Putamen (tissue), 1 donor: ENCODE measurements at regions not wholly inside any gene's neighbourhood (a gene's known extent, or its start where the extent isn't known, plus 50 kb on each side); places are given as distances from the start of the nearest gene placed in this dataset.
"Not testable (repeated sequence)": the region's sequence is repeated elsewhere in the genome, so short reads cannot be mapped to it uniquely, and the experiment has no call there.

Experiments used
- DNase-seq: peaks from one replicate; pipeline ENCODE4 v3.0.0-alpha.2; 2016; ENCODE audit warnings: low spot score

DNA sequence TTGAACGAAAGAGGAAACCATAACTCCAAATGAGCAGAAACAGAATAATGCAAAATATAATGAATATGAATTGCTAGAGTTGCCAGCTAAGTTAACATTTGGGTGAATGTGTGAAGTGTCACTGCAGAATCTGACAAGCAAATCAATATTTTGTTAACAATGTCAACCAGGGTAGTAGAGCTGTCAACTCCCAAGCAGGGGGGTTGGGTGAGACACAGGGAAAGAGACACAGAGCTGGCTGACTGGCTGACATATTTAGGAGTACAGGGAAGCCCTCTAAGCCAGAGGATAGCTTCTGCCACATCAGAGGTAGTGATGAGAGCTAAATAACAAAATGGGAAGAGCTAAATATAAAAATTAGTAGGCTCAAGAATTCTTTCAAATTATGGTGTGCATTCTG, 393.1 kb upstream of the KCND2 start:
- no peak for DNase-seq

DNA sequence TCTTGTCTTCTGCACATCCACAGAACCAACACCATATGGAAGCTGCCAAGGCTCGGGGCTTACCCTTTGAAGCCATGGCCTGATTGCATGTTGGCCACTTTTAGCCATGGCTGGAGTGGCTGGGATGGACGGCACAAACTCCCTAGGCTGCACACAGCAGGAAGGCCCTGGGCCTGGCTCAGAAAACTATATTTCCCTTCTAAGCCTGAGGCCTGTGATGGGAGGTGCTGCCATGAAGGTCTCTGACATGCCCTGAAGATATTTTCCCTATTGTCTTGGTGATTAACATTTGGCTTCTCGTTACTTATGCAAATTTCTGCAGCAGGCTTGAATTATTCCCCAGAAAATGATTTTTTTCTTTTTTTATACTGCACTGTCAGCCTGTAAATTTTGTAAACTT, 387.0 kb upstream of the KCND2 start:
- DNase-seq, result no peak

DNA sequence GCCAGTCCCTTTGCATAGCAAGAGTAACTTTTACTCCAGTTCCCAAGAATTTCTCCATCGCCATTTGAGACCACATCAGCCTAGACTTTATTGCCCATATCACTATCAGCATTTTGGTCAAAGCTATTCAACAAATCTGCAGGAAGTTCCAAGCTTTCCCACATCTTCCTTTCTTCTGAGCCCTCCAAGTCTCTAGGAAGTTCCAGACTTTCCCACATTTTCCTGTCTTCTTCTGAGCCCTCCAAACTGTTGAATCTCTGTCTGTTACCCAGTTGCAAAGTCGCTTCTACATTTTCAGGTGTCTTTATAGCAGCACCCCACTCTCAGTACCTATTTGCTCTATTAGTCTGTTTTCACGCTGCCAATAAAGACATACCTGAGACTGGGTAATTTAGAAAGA, 386.4 kb upstream of the KCND2 start:
- DNase-seq, result not testable (repeated sequence)

DNA sequence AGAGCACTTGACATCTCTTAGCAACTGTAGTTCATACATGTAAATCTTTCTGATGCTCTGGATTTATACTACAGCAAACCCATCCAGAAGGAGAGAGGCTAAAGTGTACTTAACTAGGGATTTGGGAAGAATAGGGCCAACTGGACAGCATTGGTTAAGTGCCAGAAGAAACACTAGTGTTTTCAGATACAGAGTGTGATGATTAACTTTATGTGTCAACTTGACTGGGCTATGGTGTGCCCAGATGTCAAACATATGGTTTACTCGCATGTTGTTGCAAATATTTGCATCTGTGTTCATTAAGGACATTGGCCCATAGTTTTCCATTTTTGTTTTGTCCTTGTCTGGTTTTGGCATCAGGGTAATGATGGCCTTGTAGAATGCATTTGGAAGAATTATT, 384.7 kb upstream of the KCND2 start:
- DNase-seq, result no peak

DNA sequence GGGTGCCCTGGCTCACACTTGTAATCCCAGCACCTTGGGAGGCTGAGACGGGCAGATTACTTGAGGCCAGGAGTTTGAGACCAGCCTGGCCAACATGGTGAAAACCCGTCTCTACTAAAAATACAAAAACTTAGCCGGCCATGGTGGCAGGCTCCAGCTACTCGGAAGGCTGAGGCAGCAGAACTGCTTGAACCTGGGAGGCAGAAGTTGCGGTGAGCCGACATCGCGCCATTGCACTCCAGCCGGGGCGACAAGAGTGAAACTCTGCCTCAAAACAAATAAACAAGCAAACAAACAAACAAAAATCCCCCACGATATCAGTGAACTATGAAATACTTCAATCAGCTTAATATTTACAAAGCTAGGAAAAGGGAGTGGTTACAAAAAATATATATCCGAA, 382.3 kb upstream of the KCND2 start:
- no peak for DNase-seq

- DNase-seq, result no peak
These were observed 377.7 kb upstream of the KCND2 start for GRCh38 chr7:119895320-119895719.

- DNase-seq, result no peak
These were observed 376.6 kb upstream of the KCND2 start for GRCh38 chr7:119896386-119896785.

GRCh38 chr7:119900996-119901672, 371.8 kb upstream of the KCND2 start:
- no peak for DNase-seq

DNA sequence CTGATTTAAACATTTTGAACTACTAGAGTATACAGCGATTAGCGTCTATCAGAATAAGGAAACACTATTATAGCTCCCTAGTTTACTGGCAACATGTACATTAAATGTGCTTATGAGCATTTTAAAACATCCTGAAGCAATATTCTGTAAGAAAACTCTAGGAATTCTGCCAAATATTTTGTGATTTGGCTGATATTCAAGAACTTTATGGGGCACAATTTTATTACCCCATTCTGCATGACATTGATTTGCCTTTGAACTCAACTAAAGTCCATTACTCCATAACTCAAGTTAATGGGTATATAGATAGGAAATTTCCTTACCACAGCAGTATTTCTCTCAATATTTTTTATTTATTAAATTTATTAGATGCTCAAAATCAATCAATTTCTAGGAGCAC, 369.9 kb upstream of the KCND2 start:
- DNase-seq, result no peak

DNA sequence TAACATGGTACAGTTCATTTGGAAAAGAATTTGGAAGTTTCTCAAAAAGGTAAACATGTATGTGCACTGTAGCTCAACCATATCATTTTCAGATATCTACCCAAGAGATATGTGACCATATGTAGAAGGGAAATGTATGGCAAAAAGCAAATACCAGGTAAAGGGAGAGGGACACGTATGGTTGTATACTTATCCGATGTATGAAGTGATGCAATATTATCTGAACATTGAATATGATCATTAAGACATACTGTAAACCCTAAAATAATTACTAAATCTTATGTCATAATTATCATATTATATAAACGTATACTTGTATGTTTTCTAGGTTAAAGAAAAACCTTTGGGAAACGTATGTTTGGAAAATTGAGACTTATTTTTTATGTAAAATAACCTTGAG, 367.5 kb upstream of the KCND2 start:
- DNase-seq, result no peak

GRCh38 chr7:119908948-119909347, 364.0 kb upstream of the KCND2 start:
- DNase-seq, result no peak

DNA sequence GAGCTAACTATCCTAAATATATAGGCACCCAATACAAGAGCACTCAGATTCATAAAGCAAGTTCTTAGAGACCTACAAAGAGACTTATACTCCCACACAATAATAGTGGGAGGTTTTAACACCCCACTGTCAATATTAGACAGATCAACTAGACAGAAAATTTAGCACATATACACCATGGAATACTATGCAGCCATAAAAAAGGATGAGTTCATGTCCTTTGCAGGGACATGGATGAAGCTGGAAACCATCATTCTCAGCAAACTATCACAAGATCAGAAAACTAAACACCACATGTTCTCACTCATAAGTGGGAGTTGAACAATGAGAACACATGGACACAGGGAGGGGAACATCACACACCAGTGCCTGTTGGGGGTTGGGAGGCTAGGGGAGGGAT, 358.9 kb upstream of the KCND2 start:
- DNase-seq, result not testable (repeated sequence)

GRCh38 chr7:119916501-119916900, 356.5 kb upstream of the KCND2 start:
- no peak for DNase-seq

GRCh38 chr7:119918185-119918584, 354.8 kb upstream of the KCND2 start:
- no peak for DNase-seq

DNA sequence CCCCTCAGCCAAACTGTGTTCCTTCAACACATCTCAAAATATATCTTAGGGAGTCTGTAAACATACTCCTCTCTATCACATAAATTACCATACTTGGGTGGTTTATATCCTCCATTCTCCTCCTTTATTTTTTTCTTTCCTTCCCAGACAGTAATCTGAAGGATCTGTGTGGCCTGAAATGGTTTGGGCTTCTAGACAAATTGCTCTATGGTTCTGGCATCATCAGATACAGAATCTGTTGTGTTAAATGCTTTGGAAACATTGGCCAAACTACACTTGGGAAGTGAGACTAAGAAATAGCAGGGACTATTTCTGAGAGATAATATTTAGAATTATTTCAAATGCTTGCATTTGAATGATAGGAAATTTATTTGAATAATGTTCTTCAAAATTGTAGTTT, 353.0 kb upstream of the KCND2 start:
- DNase-seq, result no peak

DNA sequence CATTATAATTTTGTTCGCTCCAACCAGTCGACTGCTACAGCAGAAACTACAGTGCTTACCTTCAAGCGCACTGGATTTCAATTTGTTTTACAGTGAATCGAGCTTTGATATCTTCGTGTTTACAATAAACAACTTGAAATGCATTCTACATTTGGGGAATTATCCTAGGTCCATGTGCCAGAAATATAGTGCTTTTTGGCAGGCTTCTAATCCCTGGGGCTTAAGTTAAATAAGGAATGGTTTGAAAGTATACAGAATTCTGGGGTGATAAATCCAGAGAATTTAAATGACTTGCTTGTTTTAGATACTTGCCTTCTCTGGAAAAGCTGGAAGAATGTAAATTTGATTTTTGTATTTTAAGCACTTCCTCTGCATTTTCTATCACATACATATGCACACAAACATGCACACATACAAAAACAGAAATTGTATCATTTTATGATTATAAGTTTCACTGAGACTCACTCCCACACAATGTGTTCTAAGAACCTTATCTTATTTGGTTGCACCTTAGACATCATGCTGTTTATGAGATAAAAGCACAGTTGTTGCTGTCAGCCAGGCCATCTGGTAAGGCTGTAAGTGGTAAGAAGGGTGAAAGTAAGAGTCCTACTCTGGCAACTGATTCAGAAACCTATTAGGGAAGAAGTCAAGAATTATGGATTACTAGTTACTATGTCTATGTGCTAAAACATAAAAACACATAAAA, 347.2 kb upstream of the KCND2 start:
- DNase-seq, result no peak

DNA sequence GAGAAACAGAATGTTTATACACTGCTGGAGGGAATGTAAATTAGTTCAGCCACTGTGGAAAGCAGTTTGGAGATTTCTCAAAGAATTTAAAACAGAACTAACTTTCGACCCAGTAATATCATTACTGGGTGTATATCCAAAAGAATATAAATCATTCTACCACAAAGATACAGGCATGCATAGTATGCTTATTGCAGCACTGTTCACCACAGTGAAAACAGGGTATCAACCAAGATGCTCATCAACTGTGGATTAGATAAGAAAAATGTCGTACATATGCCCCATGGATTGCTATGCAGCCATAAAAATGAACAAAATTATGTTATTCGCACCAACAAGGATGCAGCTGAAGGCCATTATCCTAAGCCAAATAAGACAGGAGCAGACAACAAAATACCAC, 343.1 kb upstream of the KCND2 start:
- no peak for DNase-seq

GRCh38 chr7:119931230-119931824, 341.6 kb upstream of the KCND2 start:
- DNase-seq, result no peak

DNA sequence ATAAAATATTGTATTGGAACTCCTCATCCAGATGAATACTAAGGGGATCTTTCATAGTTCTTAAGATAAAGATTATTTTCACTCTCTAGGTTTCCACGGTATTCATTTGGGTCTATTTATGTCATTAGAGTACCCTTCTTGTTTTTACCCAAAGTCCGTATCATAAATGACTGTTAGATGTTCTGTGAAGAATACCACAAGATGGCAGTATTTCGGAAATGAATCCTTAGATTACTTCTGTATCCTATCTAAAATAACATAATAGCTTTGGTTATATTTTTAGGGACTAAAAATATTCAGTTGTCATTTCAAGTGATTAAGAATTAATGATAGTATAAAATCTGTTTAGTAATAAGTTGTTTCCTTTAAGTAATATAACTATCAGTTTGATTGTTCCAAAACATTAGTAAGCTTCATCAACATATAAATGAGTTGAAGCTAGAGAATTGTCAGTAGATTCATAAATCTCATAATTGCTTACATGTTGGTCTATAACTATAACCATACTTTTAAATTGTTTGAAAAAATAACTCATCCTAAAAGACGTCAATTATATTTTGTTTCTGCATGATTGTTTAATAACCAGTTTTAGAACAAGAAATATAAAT, 337.5 kb upstream of the KCND2 start:
- DNase-seq, result peak; percentile 14

- no peak for DNase-seq
These were observed 336.1 kb upstream of the KCND2 start for GRCh38 chr7:119936836-119937235.

DNA sequence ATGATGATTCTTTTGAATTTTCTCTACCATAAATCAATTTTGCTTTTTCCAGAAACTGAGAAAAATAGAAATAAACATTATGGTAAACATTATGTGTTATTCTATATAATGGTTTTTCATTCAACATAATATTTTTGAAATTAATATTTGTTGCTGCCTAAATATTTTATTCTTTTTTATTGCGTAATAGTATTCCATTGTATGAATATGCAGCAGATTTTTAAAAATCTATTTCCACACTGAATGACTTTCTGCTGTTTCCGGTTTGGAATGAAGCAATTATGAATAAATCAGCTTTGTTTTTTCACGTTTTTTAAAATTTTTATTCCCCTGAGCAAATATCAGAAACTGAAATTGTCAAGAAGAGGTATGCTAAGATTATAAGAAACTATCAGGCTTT, 335.2 kb upstream of the KCND2 start:
- DNase-seq, result no peak

DNA sequence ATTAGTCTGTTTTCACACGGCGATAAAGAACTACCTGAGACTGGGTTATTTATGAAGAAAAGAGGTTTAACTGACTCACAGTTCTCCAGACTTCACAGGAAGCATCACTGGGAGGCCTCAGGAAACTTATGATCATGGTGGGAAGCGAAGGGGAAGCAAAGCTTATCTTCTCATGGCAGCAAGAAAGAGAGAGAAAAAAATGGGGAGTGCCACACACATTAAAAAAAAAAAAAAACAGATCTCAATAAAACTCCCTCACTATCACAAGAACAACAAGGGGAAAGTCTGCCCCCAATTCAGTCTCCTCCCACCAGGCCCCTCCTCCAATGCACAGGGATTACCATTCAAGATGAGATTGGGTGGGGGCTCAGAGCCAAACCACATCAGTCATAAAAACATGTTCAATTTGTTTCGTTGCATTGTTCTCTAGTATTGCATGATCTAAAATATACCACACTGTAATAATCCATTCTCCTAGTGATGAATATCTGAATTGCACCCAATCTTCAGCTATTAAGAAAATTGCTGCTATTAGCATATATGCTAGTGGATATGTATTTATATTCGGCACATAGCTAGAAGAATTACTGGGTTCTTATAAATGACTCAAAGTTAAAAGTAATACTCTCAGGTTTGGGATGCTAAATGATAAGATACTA, 328.9 kb upstream of the KCND2 start:
- DNase-seq, result no peak

- DNase-seq, result no peak
These were observed 328.4 kb upstream of the KCND2 start for GRCh38 chr7:119944601-119944972.
